ENCODE measurements at regions not wholly inside any gene's neighbourhood (a gene's known extent, or its start where the extent isn't known, plus 50 kb on each side); places are given as distances from the start of the nearest gene placed in this dataset.

- TF ChIP-seq CTCF (IDR thresholded peaks at IDR 0.05; ENCODE audit: insufficient read depth in 1 of 2, low read depth in 1 of 2, low read length in 1 of 2, severe bottlenecking in 1 of 2, unreplicated experiment in 1 of 2) = no peak
- Mint-ChIP-seq H3K36me3 (ENCODE audit: insufficient read depth, unreplicated experiment) (no peaks in the 10 kb centered on the region), H3K4me3 (ENCODE audit: unreplicated experiment) (no peak overlapping the region), H3K27me3 (ENCODE audit: insufficient read depth, unreplicated experiment) (no peaks in the 10 kb centered on the region), H3K9me3 (ENCODE audit: unreplicated experiment) (no peaks in the 10 kb centered on the region), H3K4me1 (ENCODE audit: low read depth, unreplicated experiment) (no peaks in the 10 kb centered on the region), H3K27ac (ENCODE audit: unreplicated experiment) (no peak overlapping the region)
- Histone ChIP-seq H3K4me3 (ENCODE audit: low read depth, low read length) (no peak overlapping the region), H3K9me3 (no peaks in the 10 kb centered on the region), H3K36me3 (ENCODE audit: control insufficient read depth, insufficient read depth, low read length) (no peaks in the 10 kb centered on the region), H3K4me1 (no peaks in the 10 kb centered on the region), H3K27me3 (replicated peaks; ENCODE audit: control insufficient read depth, insufficient read depth, low read length) (no peaks in the 10 kb centered on the region)
- no TSS peak for BruUV-seq (replicated peaks)
- intact Hi-C loops (cut with micrococcal nuclease; ENCODE audit: unreplicated experiment) = no loop called here
- ChIA-PET POLR2A (no interaction called here), CTCF (no interaction called here)
- no peak for DNase-seq
These were observed 53.8 kb upstream of the HPDL start for GRCh38 chr1:45272913-45273371.

- DNase-seq = no peak
- Histone ChIP-seq H3K27me3 (replicated peaks; ENCODE audit: control insufficient read depth, insufficient read depth, low read length) (no peaks in the 10 kb centered on the region), H3K4me3 (ENCODE audit: low read depth, low read length) (no peak overlapping the region), H3K9me3 (no peaks in the 10 kb centered on the region), H3K4me1 (no peaks in the 10 kb centered on the region), H3K36me3 (ENCODE audit: control insufficient read depth, insufficient read depth, low read length) (no peaks in the 10 kb centered on the region)
- H3K27me3 Mint-ChIP-seq (ENCODE audit: insufficient read depth, unreplicated experiment) = no peaks in the 10 kb centered on the region
- no peak for TF ChIP-seq CTCF (IDR thresholded peaks at IDR 0.05; ENCODE audit: insufficient read depth in 1 of 2, low read depth in 1 of 2, low read length in 1 of 2, severe bottlenecking in 1 of 2, unreplicated experiment in 1 of 2)
- POLR2A ChIA-PET = no interaction called here
- CTCF ChIA-PET = no interaction called here
- no peaks in the 10 kb centered on the region for H3K36me3 Mint-ChIP-seq (ENCODE audit: insufficient read depth, unreplicated experiment)
- no peaks in the 10 kb centered on the region for H3K9me3 Mint-ChIP-seq (ENCODE audit: unreplicated experiment)
- no TSS peak for BruUV-seq (replicated peaks)
- intact Hi-C loops (cut with micrococcal nuclease; ENCODE audit: unreplicated experiment) = no loop called here
- no peak overlapping the region for H3K4me3 Mint-ChIP-seq (ENCODE audit: unreplicated experiment)
- no peak overlapping the region for H3K27ac Mint-ChIP-seq (ENCODE audit: unreplicated experiment)
- H3K4me1 Mint-ChIP-seq (ENCODE audit: low read depth, unreplicated experiment) = no peaks in the 10 kb centered on the region
These were observed 51.6 kb upstream of the HPDL start for GRCh38 chr1:45275054-45275453.
